HepG2 (cell line): ENCODE measurements at regions not wholly inside any gene's neighbourhood (a gene's known extent, or its start where the extent isn't known, plus 50 kb on each side); places are given as distances from the start of the nearest gene placed in this dataset.

Source experiments
- ATAC-seq: fragments of 200-7000 bp; cut with Tn5 transposase; 3 replicates; pipeline ENCODE4 v1.9.1; 2020; ENCODE audit warnings: mild to moderate bottlenecking, moderate library complexity
- BruUV-seq: library from RNA; stranded (reverse); fragments of 400-500 nt; replicated peaks from 2 replicates; lab custom pipeline; 2021; lab: Mats Ljungman, UMichigan
- CTCF ChIA-PET: fragments of 300-600 bp; formaldehyde crosslinking; extraction: SDS; loops from one replicate; lab custom pipeline; 2021; ENCODE audit warnings: low total read pairs, inconsistent platforms, low intra/inter-chr PET ratio; lab: Yijun Ruan, JAX
- POLR2A ChIA-PET: fragments of 350-600 bp; sonication (Branson Sonifier 250); formaldehyde crosslinking; loops from one replicate; lab custom pipeline; 2020; ENCODE audit warnings: antibody characterized with exemption, inconsistent platforms; lab: Yijun Ruan, JAX
- DNase-seq: peaks from one replicate; pipeline ENCODE4 v3.0.0-alpha.2; 2015; ENCODE audit warnings: low spot score
- FAIRE-seq: peaks from 3 replicates; lab custom pipeline; 2011; peaks lifted over from hg19 to GRCh38; lab: Jason Lieb, UNC
- H2AFZ ChIP-seq: one replicate; pipeline ENCODE4 v1.6.1; 2011; ENCODE audit warnings: low read length, inconsistent platforms
- H3K27ac ChIP-seq: fragments of 300-600 bp; 3 replicates; pipeline ENCODE4 v1.8.0; 2011; ENCODE audit warnings: mixed run types, mild to moderate bottlenecking, mixed read lengths, low read length, inconsistent platforms; ENCODE audit not compliant: insufficient read depth; ENCODE audit errors: extremely low read length
- H3K27me3 ChIP-seq, 2 experiments: fragments of 200-600 bp in 1 of 2; 2 replicates in 1 of 2; 3 replicates in 1 of 2; pipeline versions ENCODE4 v1.6.0 to v1.8.0; 2011; ENCODE audit warnings: low read length in 2 of 2, mild to moderate bottlenecking in 2 of 2, moderate library complexity in 2 of 2, inconsistent platforms in 1 of 2; ENCODE audit not compliant: insufficient read depth in 2 of 2, control insufficient read depth in 1 of 2
- H3K36me3 ChIP-seq, 2 experiments: fragments of 200-600 bp in 1 of 2; replicated peaks in 1 of 2; 2 replicates in 1 of 2; 3 replicates in 1 of 2; pipeline versions ENCODE4 v1.5.1 to v1.8.0; 2011; ENCODE audit warnings: low read length in 2 of 2, inconsistent platforms in 1 of 2; ENCODE audit not compliant: insufficient read depth in 2 of 2, control insufficient read depth in 1 of 2
- H3K4me1 ChIP-seq: 2 replicates; pipeline ENCODE4 v1.5.1; 2012; ENCODE audit warnings: low read length, inconsistent platforms; ENCODE audit not compliant: insufficient read depth
- H3K4me2 ChIP-seq: 2 replicates; pipeline ENCODE4 v1.6.0; 2011; ENCODE audit warnings: low read depth, low read length, inconsistent platforms
- H3K4me3 ChIP-seq, 3 experiments: fragments of 200-600 bp in 1 of 3; sonication (generic), shearing (Covaris generic) in 1 of 3; replicated peaks in 1 of 3; 2 replicates each; pipeline ENCODE4 v1.5.1; 2011 to 2016; ENCODE audit warnings: low read length in 3 of 3, inconsistent platforms in 2 of 3, low read depth in 2 of 3, mild to moderate bottlenecking in 2 of 3, control low read depth in 1 of 3, mixed read lengths in 1 of 3; ENCODE audit not compliant: insufficient read depth in 1 of 3
- H3K79me2 ChIP-seq: one replicate; pipeline ENCODE4 v1.6.1; 2011; ENCODE audit warnings: low read length, inconsistent platforms; ENCODE audit not compliant: insufficient read depth
- H3K9ac ChIP-seq: 2 replicates; pipeline ENCODE4 v1.6.0; 2011; ENCODE audit warnings: mild to moderate bottlenecking, low read depth, low read length, inconsistent platforms; ENCODE audit not compliant: insufficient read depth
- H3K9me3 ChIP-seq: 2 replicates; pipeline ENCODE4 v1.5.1; 2012; ENCODE audit warnings: mild to moderate bottlenecking, low read length
- H4K20me1 ChIP-seq: 2 replicates; pipeline ENCODE4 v1.6.0; 2011; ENCODE audit warnings: inconsistent platforms, mild to moderate bottlenecking, low read length, moderate library complexity; ENCODE audit not compliant: insufficient read depth
- AHDC1 ChIP-seq: sonication (generic); formaldehyde crosslinking; IDR thresholded peaks from 2 replicates; pipeline ENCODE4 v1.5.1; 2020; ENCODE audit warnings: mild to moderate bottlenecking, missing genetic modification reagents, borderline replicate concordance
- CSRNP1 ChIP-seq: sonication (generic); formaldehyde crosslinking; IDR thresholded peaks from 2 replicates; pipeline ENCODE4 v1.8.1; 2023; ENCODE audit warnings: mild to moderate bottlenecking, missing genetic modification reagents
- DBP ChIP-seq: sonication (generic); formaldehyde crosslinking; IDR thresholded peaks from 2 replicates; pipeline ENCODE4 v1.4.0; 2020; ENCODE audit warnings: missing genetic modification reagents; ENCODE audit errors: not compliant biosample characterization
- FOXC1 ChIP-seq: sonication (generic); formaldehyde crosslinking; IDR thresholded peaks from 2 replicates; pipeline ENCODE4 v1.8.0; 2022; ENCODE audit warnings: mild to moderate bottlenecking, missing genetic modification reagents, borderline replicate concordance
- HNF1A ChIP-seq, 2 experiments: sonication (generic) in 1 of 2; formaldehyde crosslinking in 1 of 2; IDR thresholded peaks; 2 replicates each; pipeline versions ENCODE4 v1.4.0 to v1.6.1; 2016 to 2020; ENCODE audit warnings: borderline replicate concordance in 1 of 2, low read depth in 1 of 2, mild to moderate bottlenecking in 1 of 2, missing genetic modification reagents in 1 of 2
- MLLT10 ChIP-seq: sonication (generic); formaldehyde crosslinking; IDR thresholded peaks from 2 replicates; pipeline ENCODE4 v1.4.0; 2020; ENCODE audit warnings: missing genetic modification reagents
- NFKB2 ChIP-seq: sonication (generic); formaldehyde crosslinking; IDR thresholded peaks from 2 replicates; pipeline ENCODE4 v1.4.0; 2020; ENCODE audit warnings: missing genetic modification reagents, borderline replicate concordance
- ZBTB34 ChIP-seq: sonication (generic); formaldehyde crosslinking; IDR thresholded peaks from 2 replicates; pipeline ENCODE4 v1.8.0; 2022; ENCODE audit warnings: mild to moderate bottlenecking, missing genetic modification reagents
- ZNF12 ChIP-seq: sonication (generic); formaldehyde crosslinking; IDR thresholded peaks from 2 replicates; pipeline ENCODE4 v1.5.0; 2020; ENCODE audit warnings: missing genetic modification reagents
- ZNF674 ChIP-seq: sonication (generic); formaldehyde crosslinking; IDR thresholded peaks from 2 replicates; pipeline ENCODE4 v1.5.0; 2020; ENCODE audit warnings: low read depth, mild to moderate bottlenecking, missing genetic modification reagents
- WGBS: methylation state at CpG from one replicate; pipeline ENCODE4 v1.1.6; 2017; ENCODE audit warnings: low lambda C conversion rate; 5-methylcytosine and 5-hydroxymethylcytosine counted together
- in situ Hi-C: cut with HindIII; loops from 2 replicates; pipeline ENCODE4 v1.10.0; 2017; ENCODE audit warnings: low pct_unique_long_range_greater_than_20kb; ENCODE audit not compliant: extremely low pct_ligation_motif_present
- intact Hi-C: fragments of 100-400 bp; cut with micrococcal nuclease; formaldehyde crosslinking; loops from one replicate; pipeline ENCODE4 v1.10.0; 2022; ENCODE audit not compliant: unreplicated experiment

- Histone ChIP-seq H3K36me3 (no peaks in the 10 kb centered on the region), H3K4me3 (no peak overlapping the region), H4K20me1 (no peaks in the 10 kb centered on the region), H3K4me2 (no peak overlapping the region), H3K79me2 (no peaks in the 10 kb centered on the region), H3K27me3 (no peaks in the 10 kb centered on the region; a peak in 1 of 5 replicates), H3K4me1 (no peaks in the 10 kb centered on the region), H3K27ac (no peak overlapping the region), H3K9me3 (no peaks in the 10 kb centered on the region), H3K9ac (no peak overlapping the region), H2AFZ (no peak overlapping the region)
- DNase-seq, result no peak
- WGBS, result 35% methylated on average over 6 of the region's 6 CpGs
- CTCF ChIA-PET, result no interaction called here
- POLR2A ChIA-PET, result no interaction called here
- BruUV-seq, result no TSS peak
- in situ Hi-C loops, result no loop called here
- FAIRE-seq, result no peak
- ATAC-seq, result no peak
- intact Hi-C loops, result no loop called here
- TF ChIP-seq CSRNP1 (CRISPR knock-in tag) (no peak), AHDC1 (CRISPR knock-in tag) (no peak), HNF1A (IDR thresholded peaks at IDR 0.05; ENCODE audit: low read depth) (no peak), HNF1A (CRISPR knock-in tag; IDR thresholded peaks at IDR 0.05; ENCODE audit: borderline replicate concordance) (no peak), ZNF12 (no peak), NFKB2 (CRISPR knock-in tag) (no peak), MLLT10 (CRISPR knock-in tag) (no peak), ZBTB34 (CRISPR knock-in tag) (no peak), FOXC1 (no peak), ZNF674 (CRISPR knock-in tag) (no peak), DBP (CRISPR knock-in tag) (no peak)
Measured at GRCh38 chr5:127186657-127187056, 103.9 kb upstream of the MEGF10 start.
